ENCODE measurements at regions not wholly inside any gene's neighbourhood (a gene's known extent, or its start where the extent isn't known, plus 50 kb on each side); places are given as distances from the start of the nearest gene placed in this dataset.

- TF ChIP-seq POLR2A (IDR thresholded peaks at IDR 0.05) = no peak
- TF ChIP-seq, protein P1, sequence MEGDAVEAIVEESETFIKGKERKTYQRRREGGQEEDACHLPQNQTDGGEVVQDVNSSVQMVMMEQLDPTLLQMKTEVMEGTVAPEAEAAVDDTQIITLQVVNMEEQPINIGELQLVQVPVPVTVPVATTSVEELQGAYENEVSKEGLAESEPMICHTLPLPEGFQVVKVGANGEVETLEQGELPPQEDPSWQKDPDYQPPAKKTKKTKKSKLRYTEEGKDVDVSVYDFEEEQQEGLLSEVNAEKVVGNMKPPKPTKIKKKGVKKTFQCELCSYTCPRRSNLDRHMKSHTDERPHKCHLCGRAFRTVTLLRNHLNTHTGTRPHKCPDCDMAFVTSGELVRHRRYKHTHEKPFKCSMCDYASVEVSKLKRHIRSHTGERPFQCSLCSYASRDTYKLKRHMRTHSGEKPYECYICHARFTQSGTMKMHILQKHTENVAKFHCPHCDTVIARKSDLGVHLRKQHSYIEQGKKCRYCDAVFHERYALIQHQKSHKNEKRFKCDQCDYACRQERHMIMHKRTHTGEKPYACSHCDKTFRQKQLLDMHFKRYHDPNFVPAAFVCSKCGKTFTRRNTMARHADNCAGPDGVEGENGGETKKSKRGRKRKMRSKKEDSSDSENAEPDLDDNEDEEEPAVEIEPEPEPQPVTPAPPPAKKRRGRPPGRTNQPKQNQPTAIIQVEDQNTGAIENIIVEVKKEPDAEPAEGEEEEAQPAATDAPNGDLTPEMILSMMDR (IDR thresholded peaks at IDR 0.05) = no peak
These were observed 1110.0 kb upstream of the ACVR2A start for GRCh38 chr2:146734821-146735190.
